Nephron progenitor cell (in vitro differentiated cells): ENCODE measurements at regions not wholly inside any gene's neighbourhood (a gene's known extent, or its start where the extent isn't known, plus 50 kb on each side); places are given as distances from the start of the nearest gene placed in this dataset.
A peak's percentile ranks its signal among the peaks of the same experiment; 100 is the strongest.

Experiments
- DNase-seq: peaks from one replicate; pipeline ENCODE4 v3.0.0; 2021
- H3K27ac Mint-ChIP-seq: 2 replicates; pipeline ENCODE4 v1.8.0; 2021; ENCODE audit warnings: mild to moderate bottlenecking, moderate library complexity, mixed read lengths
- H3K27me3 Mint-ChIP-seq: 2 replicates; pipeline ENCODE4 v1.8.0; 2021; ENCODE audit warnings: mild to moderate bottlenecking, low read depth, mixed read lengths; ENCODE audit not compliant: poor library complexity
- H3K36me3 Mint-ChIP-seq: 2 replicates; pipeline ENCODE4 v1.8.0; 2021; ENCODE audit warnings: low read depth, mixed read lengths
- H3K4me1 Mint-ChIP-seq: 2 replicates; pipeline ENCODE4 v1.8.0; 2021; ENCODE audit warnings: mixed read lengths
- H3K4me3 Mint-ChIP-seq: 2 replicates; pipeline ENCODE4 v1.8.0; 2021; ENCODE audit warnings: mild to moderate bottlenecking, moderate library complexity, mixed read lengths
- H3K9me3 Mint-ChIP-seq: 2 replicates; pipeline ENCODE4 v1.8.0; 2021; ENCODE audit warnings: mild to moderate bottlenecking, moderate library complexity, mixed read lengths
- TF ChIP-seq, protein P1 (sequence below): fragments of 200-600 bp; sonication (generic); IDR thresholded peaks from 2 replicates; pipeline ENCODE4 v1.5.0; 2021; ENCODE audit warnings: antibody characterized with exemption

DNA sequence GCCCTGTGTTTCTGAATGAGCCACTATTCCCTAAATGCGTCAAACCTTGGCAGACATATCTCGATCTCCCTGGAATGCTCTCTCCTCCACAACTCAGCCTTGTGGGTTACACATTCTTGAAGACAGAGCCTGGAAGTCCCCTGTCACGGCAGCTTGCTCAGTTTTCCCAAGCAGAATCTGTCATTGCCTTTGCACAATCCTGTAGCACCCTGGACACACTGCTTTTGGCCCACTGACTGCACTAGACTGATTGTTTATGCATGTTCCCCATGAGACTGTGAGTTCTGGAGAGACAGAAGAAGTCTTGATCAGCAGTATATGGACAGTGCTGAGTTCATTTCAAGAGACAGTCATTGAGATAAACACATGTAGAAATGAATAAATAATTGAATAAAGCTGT lies 406.7 kb downstream of the CD83 start:
- no peak for DNase-seq
- TF ChIP-seq, protein P1, sequence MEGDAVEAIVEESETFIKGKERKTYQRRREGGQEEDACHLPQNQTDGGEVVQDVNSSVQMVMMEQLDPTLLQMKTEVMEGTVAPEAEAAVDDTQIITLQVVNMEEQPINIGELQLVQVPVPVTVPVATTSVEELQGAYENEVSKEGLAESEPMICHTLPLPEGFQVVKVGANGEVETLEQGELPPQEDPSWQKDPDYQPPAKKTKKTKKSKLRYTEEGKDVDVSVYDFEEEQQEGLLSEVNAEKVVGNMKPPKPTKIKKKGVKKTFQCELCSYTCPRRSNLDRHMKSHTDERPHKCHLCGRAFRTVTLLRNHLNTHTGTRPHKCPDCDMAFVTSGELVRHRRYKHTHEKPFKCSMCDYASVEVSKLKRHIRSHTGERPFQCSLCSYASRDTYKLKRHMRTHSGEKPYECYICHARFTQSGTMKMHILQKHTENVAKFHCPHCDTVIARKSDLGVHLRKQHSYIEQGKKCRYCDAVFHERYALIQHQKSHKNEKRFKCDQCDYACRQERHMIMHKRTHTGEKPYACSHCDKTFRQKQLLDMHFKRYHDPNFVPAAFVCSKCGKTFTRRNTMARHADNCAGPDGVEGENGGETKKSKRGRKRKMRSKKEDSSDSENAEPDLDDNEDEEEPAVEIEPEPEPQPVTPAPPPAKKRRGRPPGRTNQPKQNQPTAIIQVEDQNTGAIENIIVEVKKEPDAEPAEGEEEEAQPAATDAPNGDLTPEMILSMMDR, result no peak
- Mint-ChIP-seq H3K4me3 (no peak overlapping the region), H3K4me1 (peaks cover 4% of the 10 kb centered on the region), H3K27me3 (peaks cover 8% of the 10 kb centered on the region), H3K9me3 (peaks cover 52% of the 10 kb centered on the region), H3K36me3 (peaks cover 18% of the 10 kb centered on the region), H3K27ac (no peak overlapping the region)

DNA sequence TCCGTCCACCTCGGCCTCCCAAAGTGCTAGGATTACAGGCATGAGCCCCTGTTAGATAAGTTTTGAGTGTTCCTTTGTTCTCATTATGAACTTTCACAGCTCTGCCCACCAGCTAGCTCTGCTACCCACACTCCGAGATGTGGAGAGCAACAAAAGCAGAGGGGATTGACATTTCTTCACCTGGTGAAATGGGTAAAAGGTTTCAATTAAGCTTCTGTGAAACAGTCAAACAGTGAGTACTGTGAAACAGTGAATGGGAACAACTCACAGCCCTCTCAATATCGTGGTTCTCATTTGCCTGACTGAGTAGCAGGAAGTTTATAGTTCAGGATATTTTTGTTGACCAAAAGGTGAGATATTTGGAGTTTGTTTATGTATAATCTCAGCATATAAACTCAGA lies 412.8 kb downstream of the CD83 start:
- DNase-seq, result no peak
- Mint-ChIP-seq H3K4me1 (peaks cover 5% of the 10 kb centered on the region), H3K27ac (no peak overlapping the region), H3K4me3 (no peak overlapping the region), H3K9me3 (peaks cover 31% of the 10 kb centered on the region), H3K27me3 (peaks cover 11% of the 10 kb centered on the region), H3K36me3 (peaks cover 18% of the 10 kb centered on the region)
- TF ChIP-seq, protein P1, result no peak

DNA sequence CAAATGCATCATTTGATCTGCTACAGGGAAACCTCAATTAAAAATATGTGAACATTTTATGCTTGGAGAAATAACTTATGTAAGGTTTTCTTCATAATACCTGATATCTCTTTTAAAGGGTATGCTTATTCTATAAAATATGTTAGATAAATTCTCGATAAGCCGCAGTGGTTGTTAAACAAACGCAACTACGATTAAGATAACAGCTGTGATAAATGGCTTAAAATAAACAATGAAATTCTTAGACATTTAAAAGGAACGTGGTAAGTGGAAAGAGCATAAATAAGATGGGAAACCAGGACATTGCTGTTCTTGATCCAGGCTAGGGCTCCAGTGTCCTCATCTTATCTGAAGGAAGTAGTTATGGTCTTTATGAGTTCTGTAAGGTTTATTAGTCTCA lies 415.9 kb downstream of the CD83 start:
- H3K4me1 Mint-ChIP-seq, result peaks cover 5% of the 10 kb centered on the region
- peaks cover 7% of the 10 kb centered on the region for H3K27me3 Mint-ChIP-seq
- H3K27ac Mint-ChIP-seq, result no peak overlapping the region
- H3K9me3 Mint-ChIP-seq, result peaks cover 6% of the 10 kb centered on the region
- H3K4me3 Mint-ChIP-seq, result no peak overlapping the region
- DNase-seq, result no peak
- TF ChIP-seq, protein P1, result no peak
- H3K36me3 Mint-ChIP-seq, result no peaks in the 10 kb centered on the region

DNA sequence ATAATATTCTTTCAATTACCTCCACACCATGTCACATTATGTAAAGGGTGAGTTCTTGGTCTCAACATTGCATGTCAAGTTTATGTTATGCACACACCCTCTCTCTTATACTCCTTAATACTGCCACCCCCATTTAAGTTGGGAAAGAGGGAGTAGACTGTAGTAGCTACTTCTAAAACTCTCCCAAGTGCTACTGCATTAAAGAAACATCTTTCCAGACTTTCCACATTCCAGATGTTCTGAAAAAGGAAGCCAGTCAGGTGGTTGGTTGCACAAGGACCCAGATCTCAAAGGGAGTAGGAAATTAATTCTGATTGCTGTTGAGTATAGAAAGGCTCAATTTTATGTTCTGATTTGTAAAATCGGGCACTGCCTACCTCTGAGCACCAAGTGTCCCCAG lies 419.5 kb downstream of the CD83 start:
- Mint-ChIP-seq H3K4me1 (peaks cover 32% of the 10 kb centered on the region), H3K27me3 (peaks cover 4% of the 10 kb centered on the region), H3K27ac (no peak overlapping the region), H3K36me3 (no peaks in the 10 kb centered on the region), H3K4me3 (no peak overlapping the region), H3K9me3 (no peaks in the 10 kb centered on the region)
- no peak for DNase-seq
- TF ChIP-seq, protein P1, result no peak

DNA sequence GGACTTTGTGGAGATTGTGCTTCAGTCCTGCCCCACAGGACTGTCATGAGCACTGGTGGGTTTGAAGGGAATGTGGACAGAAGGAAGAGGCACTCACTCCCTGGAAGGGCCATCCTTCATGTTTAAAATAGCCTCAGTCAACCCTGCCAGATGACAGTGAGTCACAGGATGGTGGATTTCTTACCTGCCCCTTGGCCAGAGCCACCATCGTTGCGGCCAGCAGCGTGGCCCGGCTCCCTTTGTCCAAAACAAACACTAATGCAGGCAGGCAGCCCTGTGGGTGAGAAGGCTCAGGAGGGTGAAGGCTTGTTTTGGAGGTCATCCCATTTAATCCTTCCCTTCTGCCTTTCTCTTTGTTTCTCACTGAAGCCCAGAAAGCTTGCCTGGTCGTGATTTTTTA lies 422.7 kb downstream of the CD83 start:
- peaks cover 59% of the 10 kb centered on the region for H3K4me1 Mint-ChIP-seq
- H3K27me3 Mint-ChIP-seq, result peaks cover 7% of the 10 kb centered on the region
- H3K27ac Mint-ChIP-seq, result no peak overlapping the region
- no peaks in the 10 kb centered on the region for H3K36me3 Mint-ChIP-seq
- H3K9me3 Mint-ChIP-seq, result no peaks in the 10 kb centered on the region
- DNase-seq, result no peak
- TF ChIP-seq, protein P1, result no peak
- no peak overlapping the region for H3K4me3 Mint-ChIP-seq

DNA sequence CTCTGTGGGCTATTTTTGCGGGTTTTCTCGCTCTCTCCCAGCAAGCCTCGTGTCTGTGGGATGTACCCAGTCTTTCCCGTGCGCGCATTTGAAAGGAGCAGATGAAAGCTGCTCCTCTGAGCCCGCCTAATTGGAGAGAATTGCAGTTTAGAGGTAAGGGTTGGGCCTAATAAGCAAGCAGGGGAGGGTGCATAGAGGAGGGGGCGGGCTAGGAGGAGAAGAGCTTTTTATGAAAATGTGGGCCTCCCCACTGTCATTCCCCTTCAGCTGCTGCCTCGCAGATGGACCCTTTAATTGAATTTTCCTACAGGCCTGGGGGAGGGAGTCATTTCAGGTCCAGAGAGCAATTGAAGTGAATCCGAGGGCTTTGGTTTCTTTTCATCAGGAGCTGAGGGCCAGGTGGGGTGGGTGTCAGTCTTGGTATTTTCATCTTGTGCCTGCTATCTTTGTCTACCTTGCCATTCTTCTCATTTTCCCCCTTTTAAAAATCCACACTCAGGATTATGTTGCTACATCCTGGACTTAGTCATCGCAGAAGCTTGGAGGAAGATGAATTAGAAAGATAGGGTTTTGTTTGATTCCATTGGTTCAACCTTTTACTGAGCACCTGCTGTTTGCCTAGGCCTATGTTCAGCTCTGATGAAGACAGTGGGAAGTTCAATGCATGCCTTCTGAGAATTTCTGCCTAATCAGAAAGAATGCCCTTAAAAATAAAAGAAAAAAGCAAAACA lies 423.4 kb downstream of the CD83 start:
- H3K27me3 Mint-ChIP-seq, result peaks cover 7% of the 10 kb centered on the region
- no peaks in the 10 kb centered on the region for H3K36me3 Mint-ChIP-seq
- peaks cover 61% of the 10 kb centered on the region for H3K4me1 Mint-ChIP-seq
- peak overlapping the region; percentile 78 for H3K27ac Mint-ChIP-seq
- TF ChIP-seq, protein P1, result no peak
- DNase-seq, result no peak
- H3K9me3 Mint-ChIP-seq, result no peaks in the 10 kb centered on the region
- H3K4me3 Mint-ChIP-seq, result no peak overlapping the region
